LHCN-M2 (cell line): ENCODE measurements at regions not wholly inside any gene's neighbourhood (a gene's known extent, or its start where the extent isn't known, plus 50 kb on each side); places are given as distances from the start of the nearest gene placed in this dataset.
"Not testable (repeated sequence)": the region's sequence is repeated elsewhere in the genome, so short reads cannot be mapped to it uniquely, and the experiment has no call there.

ENCODE experiments used
- DNase-seq: peaks from one replicate; pipeline ENCODE4 v3.0.0-alpha.2; 2012; ENCODE audit warnings: low read depth

- DNase-seq, result no peak
Observed at GRCh38 chr1:60891281-60891680, 191.1 kb upstream of the NFIA start.

- no peak for DNase-seq
Observed at GRCh38 chr1:60890664-60891063, 191.7 kb upstream of the NFIA start.

- no peak for DNase-seq
Observed at GRCh38 chr1:60889709-60890108, 192.7 kb upstream of the NFIA start.

GRCh38 chr1:60888126-60888525 is 194.2 kb upstream of the NFIA start:
- DNase-seq, result no peak

GRCh38 chr1:60886793-60887331 is 195.5 kb upstream of the NFIA start:
- no peak for DNase-seq

DNA sequence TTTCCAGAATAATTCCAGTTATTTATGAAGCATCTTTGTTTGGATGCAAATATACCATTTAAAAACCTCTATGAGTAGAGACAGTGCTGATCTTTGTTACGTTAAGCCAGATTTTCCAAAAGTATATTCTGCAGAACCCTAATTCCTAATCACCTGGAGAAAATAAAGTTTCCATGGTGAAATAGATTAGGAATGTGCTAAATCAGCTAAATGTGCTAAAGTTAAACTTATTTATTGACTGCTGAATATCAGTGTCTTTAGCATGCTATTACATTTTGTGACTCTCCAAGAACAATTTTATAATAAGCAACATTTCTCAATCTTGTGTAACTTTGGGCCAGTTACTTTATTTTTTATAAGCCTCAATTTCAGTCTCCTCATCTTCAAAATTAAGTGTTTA is 196.3 kb upstream of the NFIA start:
- no peak for DNase-seq

DNA sequence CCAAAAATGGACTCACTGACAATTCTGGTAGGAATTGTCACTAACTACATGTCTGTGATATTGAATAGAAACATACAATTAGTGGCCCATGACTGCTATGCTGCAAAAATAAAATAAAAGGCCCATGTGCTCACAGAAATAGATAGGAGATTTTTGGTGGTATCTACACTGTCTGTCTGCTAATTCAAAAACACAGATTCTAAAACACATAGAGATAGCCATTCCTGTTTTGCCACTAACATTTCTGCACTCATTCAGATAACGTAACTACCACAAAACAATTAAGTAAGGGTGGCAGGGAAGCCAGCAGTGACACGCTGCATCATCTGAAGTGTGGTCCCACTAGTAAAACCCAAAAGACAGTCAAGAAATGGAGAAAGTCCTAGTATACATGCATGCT is 202.2 kb upstream of the NFIA start:
- DNase-seq, result no peak

DNA sequence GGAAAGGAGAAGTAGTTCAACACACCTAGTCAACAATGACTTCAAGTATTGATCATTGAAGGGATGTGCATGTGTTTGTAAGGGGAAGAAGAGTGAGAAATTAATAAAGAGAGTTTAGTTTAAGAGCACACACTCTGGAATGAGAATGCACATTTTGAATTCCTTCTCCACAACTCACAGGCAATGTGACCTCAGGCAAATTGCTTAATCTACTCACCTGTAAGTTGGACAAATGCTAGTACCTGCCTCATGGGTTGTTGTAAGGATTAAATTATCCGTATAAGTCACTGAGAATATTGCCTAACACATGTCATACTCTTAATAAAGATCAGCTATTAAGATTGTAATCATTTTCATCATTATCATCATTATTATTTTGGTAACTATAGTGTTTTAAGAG is 204.0 kb upstream of the NFIA start:
- DNase-seq, result no peak

- no peak for DNase-seq
Observed at GRCh38 chr1:60877376-60877775, 205.0 kb upstream of the NFIA start.

GRCh38 chr1:60876952-60877351 is 205.4 kb upstream of the NFIA start:
- no peak for DNase-seq

GRCh38 chr1:60875138-60875537 is 207.2 kb upstream of the NFIA start:
- no peak for DNase-seq

- peak; percentile 73 for DNase-seq
Observed at GRCh38 chr1:60874718-60875117, 207.6 kb upstream of the NFIA start.

- not testable (repeated sequence) for DNase-seq
Observed at GRCh38 chr1:60873396-60873795, 209.0 kb upstream of the NFIA start.

DNA sequence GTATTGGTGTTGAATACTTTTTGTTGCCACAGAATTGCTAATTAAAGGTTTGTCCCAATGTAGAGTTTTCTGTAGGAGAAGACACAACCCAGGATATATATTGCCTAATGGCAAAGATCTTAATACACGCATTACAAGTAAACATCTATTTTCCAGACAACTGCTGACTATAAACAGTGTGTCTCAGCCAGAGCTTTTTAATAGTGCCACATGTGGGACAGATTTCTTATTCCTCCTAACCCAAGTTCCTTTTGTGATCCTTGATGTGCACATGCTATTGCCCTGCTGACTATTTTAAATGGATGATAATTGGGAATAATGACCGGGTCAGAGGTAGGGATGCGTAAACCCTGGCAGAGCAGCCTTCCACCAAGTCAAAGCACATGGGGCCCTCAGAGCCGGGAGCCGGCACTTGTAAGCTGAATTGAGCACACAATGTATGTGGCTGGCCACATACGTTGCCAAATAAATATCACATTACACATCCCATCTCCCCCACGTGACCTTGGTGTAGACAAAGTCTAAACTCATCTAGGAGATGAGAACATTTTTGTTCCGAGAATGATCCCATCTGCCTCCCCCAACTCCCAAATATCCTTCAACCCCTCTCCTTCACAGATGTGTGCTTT is 209.8 kb upstream of the NFIA start:
- DNase-seq, result no peak

GRCh38 chr1:60870269-60870865 is 212.0 kb upstream of the NFIA start:
- DNase-seq, result no peak

DNA sequence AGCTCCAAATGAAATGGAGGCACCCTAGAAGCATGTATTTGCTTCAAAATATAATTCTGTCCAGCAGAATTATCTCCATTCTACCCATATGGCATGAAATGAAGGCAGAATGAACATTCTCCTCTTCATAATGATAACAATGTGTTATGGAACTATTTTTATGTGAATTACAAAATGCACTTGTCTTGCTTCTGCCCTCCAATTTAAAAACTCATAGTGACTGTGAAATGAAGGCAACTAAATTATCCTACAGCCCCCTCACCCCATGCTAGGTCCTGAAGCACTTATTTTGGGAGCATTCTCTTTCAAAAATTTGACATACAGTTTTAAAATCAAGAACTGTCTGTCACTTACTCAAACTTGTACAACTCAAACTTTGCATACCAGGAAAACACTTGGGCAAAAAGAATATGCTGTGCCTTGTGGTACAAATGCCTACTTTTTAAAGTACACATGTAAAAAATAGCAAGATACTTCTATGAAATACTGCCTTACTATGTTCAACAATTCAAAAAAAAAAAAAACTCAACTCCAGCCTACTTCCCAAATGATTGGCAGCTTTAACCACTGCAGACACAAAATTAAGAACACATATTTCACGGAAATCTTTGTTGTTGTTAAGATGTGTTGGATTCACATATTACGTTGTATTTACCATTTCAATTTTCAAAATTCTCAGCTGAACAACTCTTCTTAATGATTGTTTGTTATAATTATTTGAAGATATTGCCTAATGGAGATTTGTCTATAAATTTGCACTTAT is 213.3 kb upstream of the NFIA start:
- DNase-seq, result no peak

GRCh38 chr1:60867782-60868181 is 214.6 kb upstream of the NFIA start:
- no peak for DNase-seq

DNA sequence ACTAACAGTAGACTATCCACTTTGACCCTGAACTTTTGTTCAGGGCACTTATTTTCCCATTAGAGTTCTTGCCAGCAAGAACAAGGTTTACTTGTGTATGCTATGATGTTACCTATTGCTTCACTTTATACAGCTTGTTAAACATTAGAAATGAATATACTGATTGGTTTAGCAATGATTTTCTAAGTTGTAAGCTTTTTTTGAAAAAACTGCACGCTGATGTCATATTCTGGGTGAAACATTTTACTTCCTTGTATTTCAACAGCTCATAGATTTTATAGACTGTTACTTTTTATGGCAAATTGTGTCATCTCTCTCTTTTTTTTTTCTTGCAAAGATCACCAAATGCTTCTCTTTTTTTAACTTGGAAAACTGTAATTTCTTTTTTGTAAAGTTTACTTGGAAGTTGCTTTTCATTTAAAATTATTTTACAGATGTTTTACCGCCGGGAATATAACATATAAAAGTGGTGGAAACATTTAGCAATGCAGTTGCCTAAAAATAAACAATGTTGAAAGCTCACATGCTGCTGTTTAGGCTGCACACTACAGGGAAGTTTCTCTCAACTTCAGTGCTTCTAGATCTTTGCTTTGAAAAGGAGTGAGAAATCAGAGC is 215.3 kb upstream of the NFIA start:
- no peak for DNase-seq

DNA sequence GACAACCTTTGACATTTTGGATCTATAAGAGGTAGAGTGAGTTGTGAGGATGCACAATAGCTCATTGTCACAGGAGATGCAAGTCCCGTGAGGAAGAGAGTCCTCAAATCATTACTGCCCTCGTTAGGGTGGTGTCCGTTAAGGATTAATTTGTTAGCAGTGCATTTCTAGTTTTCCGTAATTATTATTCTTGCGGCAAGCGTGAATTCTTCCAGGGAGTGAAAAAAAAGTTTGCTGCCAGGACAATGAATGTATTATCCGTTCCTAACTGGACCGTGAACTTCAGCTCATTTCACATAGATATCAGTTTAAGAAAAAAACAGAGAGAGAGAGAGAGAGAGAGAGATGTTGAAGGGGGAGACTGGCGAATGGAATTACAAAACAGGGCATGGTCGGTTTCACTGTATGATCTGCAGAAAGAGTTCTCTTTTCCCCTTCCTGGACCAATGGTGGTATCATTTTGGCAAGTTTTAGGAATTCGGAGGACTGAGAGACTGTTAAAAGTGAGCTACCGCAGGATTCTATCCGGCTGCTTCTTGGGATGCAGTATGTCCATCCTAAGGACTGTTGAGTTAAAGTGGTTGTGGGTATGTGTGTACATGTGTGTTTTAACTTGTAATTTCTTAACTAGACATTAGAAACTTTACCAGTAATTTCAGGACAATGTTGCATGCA is 216.0 kb upstream of the NFIA start:
- DNase-seq, result no peak

- no peak for DNase-seq
Observed at GRCh38 chr1:60865166-60865565, 217.2 kb upstream of the NFIA start.

GRCh38 chr1:60864722-60865121 is 217.6 kb upstream of the NFIA start:
- no peak for DNase-seq

DNA sequence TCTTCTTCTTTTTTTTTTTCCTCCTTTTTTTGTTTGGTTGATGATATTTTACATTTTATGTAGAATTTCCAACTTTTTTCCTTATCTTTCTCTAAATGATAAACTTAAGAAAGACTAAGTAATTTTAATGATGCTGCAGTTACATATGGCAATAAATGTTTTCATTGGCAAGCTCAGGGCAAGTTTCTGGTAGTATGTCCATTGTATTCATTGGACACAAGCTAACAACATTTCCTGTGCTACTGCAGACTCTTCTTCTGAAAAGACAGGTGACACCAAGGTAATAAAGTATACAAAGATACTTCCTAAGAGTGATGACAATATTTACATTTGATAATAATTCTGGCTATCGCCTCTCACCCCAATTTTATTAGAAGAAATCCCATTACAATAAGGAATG is 219.2 kb upstream of the NFIA start:
- DNase-seq, result no peak
